HCT116 (cell line): ENCODE measurements at regions not wholly inside any gene's neighbourhood (a gene's known extent, or its start where the extent isn't known, plus 50 kb on each side); places are given as distances from the start of the nearest gene placed in this dataset.

Experiments
- ATAC-seq: fragments of 200-7000 bp; cut with Tn5 transposase; 2 replicates; pipeline ENCODE4 v1.9.1; 2020; ENCODE audit warnings: mild to moderate bottlenecking, moderate library complexity
- BruUV-seq: library from RNA; stranded (reverse); fragments of 400-500 nt; replicated peaks from 2 replicates; lab custom pipeline; 2021; lab: Mats Ljungman, UMichigan
- CTCF ChIA-PET: fragments of 300-600 bp; sonication (Branson Sonifier 250); formaldehyde crosslinking; loops from one replicate; lab custom pipeline; 2021; ENCODE audit warnings: antibody characterized with exemption; lab: Charles Lee
- POLR2A ChIA-PET: fragments of 300-600, 350-600 bp; sonication (Branson Sonifier 250); formaldehyde crosslinking; loops from one replicate; lab custom pipeline; 2021; ENCODE audit warnings: antibody characterized with exemption; lab: Charles Lee
- RAD21 ChIA-PET, 2 experiments: fragments of 300-600 bp; sonication (Branson Sonifier 250); formaldehyde crosslinking; loops; one replicate each; lab custom pipeline; 2023; ENCODE audit warnings: low total read pairs in 2 of 2; ENCODE audit not compliant: uncharacterized antibody in 2 of 2, unreplicated experiment in 2 of 2, low non-redundant PET in 1 of 2; lab: Charles Lee
- DNase-seq: peaks from one replicate; pipeline ENCODE4 v3.0.0-alpha.2; 2010; ENCODE audit warnings: low read depth, low spot score
- H2AFZ ChIP-seq: fragments of 200-600 bp; shearing (Covaris generic), sonication (generic); 2 replicates; pipeline ENCODE4 v1.6.1; 2017; ENCODE audit warnings: low read depth, mixed run types, mixed read lengths, antibody characterized with exemption, low read length; ENCODE audit not compliant: poor library complexity, severe bottlenecking
- H3K27ac ChIP-seq: 2 replicates; pipeline ENCODE4 v1.5.1; 2012; ENCODE audit warnings: low read depth, low read length
- H3K27me3 ChIP-seq: fragments of 200-600 bp; sonication (generic); 2 replicates; pipeline ENCODE4 v1.6.1; 2016; ENCODE audit warnings: mixed run types, low read length, mixed read lengths; ENCODE audit not compliant: insufficient read depth
- H3K36me3 ChIP-seq, 2 experiments: fragments of 200-500 bp in 1 of 2; fragments of 200-600 bp in 1 of 2; sonication (Bioruptor generic) in 1 of 2; sonication (generic) in 1 of 2; 2 replicates each; pipeline versions ENCODE4 v1.5.1 to v1.6.1; 2014 to 2016; ENCODE audit warnings: low read length in 2 of 2, inconsistent platforms in 1 of 2, mixed read lengths in 1 of 2, mixed run types in 1 of 2; ENCODE audit not compliant: insufficient read depth in 2 of 2, control insufficient read depth in 1 of 2
- H3K4me1 ChIP-seq, 2 experiments: fragments of 200-600 bp in 1 of 2; sonication (generic) in 1 of 2; 2 replicates each; pipeline versions ENCODE4 v1.5.1 to v1.6.1; 2012 to 2017; ENCODE audit warnings: low read length in 2 of 2, inconsistent platforms in 1 of 2, mild to moderate bottlenecking in 1 of 2, mixed read lengths in 1 of 2, mixed run types in 1 of 2, moderate library complexity in 1 of 2; ENCODE audit not compliant: insufficient read depth in 2 of 2, control insufficient read depth in 1 of 2
- H3K4me2 ChIP-seq: fragments of 200-600 bp; sonication (generic); 2 replicates; pipeline ENCODE4 v1.6.1; 2017; ENCODE audit warnings: mixed run types, low read length, mixed read lengths
- H3K4me3 ChIP-seq, 2 experiments: fragments of 200-600 bp in 1 of 2; sonication (generic) in 1 of 2; replicated peaks in 1 of 2; 2 replicates each; pipeline ENCODE4 v1.5.1; 2011 to 2016; ENCODE audit warnings: low read length in 2 of 2, control low read depth in 1 of 2, low read depth in 1 of 2, mild to moderate bottlenecking in 1 of 2, mixed read lengths in 1 of 2, mixed run types in 1 of 2
- H3K79me2 ChIP-seq: fragments of 200-600 bp; sonication (generic); 2 replicates; pipeline ENCODE4 v1.6.1; 2017; ENCODE audit warnings: mild to moderate bottlenecking, mixed run types, low read length, moderate library complexity, mixed read lengths; ENCODE audit not compliant: insufficient read depth
- H3K9ac ChIP-seq: fragments of 200-600 bp; sonication (generic); 2 replicates; pipeline ENCODE4 v1.6.1; 2016; ENCODE audit warnings: low read length, mixed read lengths
- H3K9me2 ChIP-seq: fragments of 200-600 bp; sonication (generic), shearing (Covaris generic); 2 replicates; pipeline ENCODE4 v1.6.1; 2017; ENCODE audit warnings: mixed run types, mild to moderate bottlenecking, moderate library complexity; ENCODE audit not compliant: insufficient read depth
- H3K9me3 ChIP-seq, 2 experiments: fragments of 200-500 bp in 1 of 2; fragments of 200-600 bp in 1 of 2; sonication (Bioruptor generic) in 1 of 2; sonication (generic) in 1 of 2; 2 replicates each; pipeline ENCODE4 v1.6.1; 2014 to 2017; ENCODE audit warnings: low read length in 2 of 2, mixed read lengths in 2 of 2, inconsistent platforms in 1 of 2, low read depth in 1 of 2, mild to moderate bottlenecking in 1 of 2, mixed run types in 1 of 2, moderate library complexity in 1 of 2; ENCODE audit not compliant: control insufficient read depth in 1 of 2, insufficient read depth in 1 of 2
- H4K20me1 ChIP-seq: fragments of 200-600 bp; sonication (generic), shearing (Covaris generic); 2 replicates; pipeline ENCODE4 v1.6.1; 2017; ENCODE audit warnings: mixed run types, mild to moderate bottlenecking, moderate library complexity; ENCODE audit not compliant: insufficient read depth
- ATF3 ChIP-seq: IDR thresholded peaks from 2 replicates; pipeline ENCODE4 v1.6.1; 2012
- CBX3 ChIP-seq: IDR thresholded peaks from 2 replicates; pipeline ENCODE4 v1.6.1; 2012; ENCODE audit warnings: low read depth
- CTCF ChIP-seq, 3 experiments: fragments of 200-600 bp in 1 of 3; sonication (generic) in 1 of 3; IDR thresholded peaks in 2 of 3; conservative IDR thresholded peaks in 1 of 3; 2 replicates each; pipeline ENCODE4 v1.5.1; 2012 to 2017; ENCODE audit warnings: low read depth in 2 of 3, low read length in 2 of 3, antibody characterized with exemption in 1 of 3, borderline replicate concordance in 1 of 3, control low read depth in 1 of 3, mild to moderate bottlenecking in 1 of 3, mixed read lengths in 1 of 3, mixed run types in 1 of 3, moderate library complexity in 1 of 3; ENCODE audit not compliant: insufficient read depth in 1 of 3
- MAX ChIP-seq: IDR thresholded peaks from 2 replicates; pipeline ENCODE4 v1.6.1; 2012
- SP1 ChIP-seq: IDR thresholded peaks from 2 replicates; pipeline ENCODE4 v1.6.1; 2012; ENCODE audit warnings: low read depth
- SRF ChIP-seq: IDR thresholded peaks from 2 replicates; pipeline ENCODE4 v1.6.1; 2012; ENCODE audit warnings: low read depth
- intact Hi-C: fragments of 100-400 bp; cut with micrococcal nuclease; formaldehyde crosslinking; loops from 2 replicates; pipeline ENCODE4 v1.10.0; 2022

- POLR2A ChIA-PET = no interaction called here
- no peak for TF ChIP-seq SP1
- no peak for TF ChIP-seq SRF
- no peak for TF ChIP-seq MAX
- TF ChIP-seq CTCF (IDR thresholded peaks at IDR 0.05 in 2 of 3, conservative IDR thresholded peaks at IDR 0.05 in 1 of 3; ENCODE audit: borderline replicate concordance in 1 of 3, insufficient read depth in 1 of 3, low read depth in 2 of 3, low read length in 2 of 3) = no peak
- no peak for TF ChIP-seq ATF3
- Histone ChIP-seq H3K27ac (no peak overlapping the region), H3K9me2 (no peaks in the 10 kb centered on the region), H3K4me3 (no peak overlapping the region), H3K79me2 (no peaks in the 10 kb centered on the region), H3K9me3 (peaks cover 7 to 20% of the 10 kb centered on the region in 2 experiments; a peak in 2 of 4 replicates), H2AFZ (no peak overlapping the region), H3K4me1 (no peaks in the 10 kb centered on the region), H3K27me3 (no peaks in the 10 kb centered on the region), H3K4me2 (no peak overlapping the region), H3K36me3 (no peaks in the 10 kb centered on the region), H3K9ac (no peak overlapping the region), H4K20me1 (no peaks in the 10 kb centered on the region)
- RAD21 ChIA-PET = no interaction called here
- intact Hi-C loops = no loop called here
- ATAC-seq (no peak), DNase-seq (no peak)
- BruUV-seq = no TSS peak
- CTCF ChIA-PET = no interaction called here
Measured at GRCh38 chr6:51432481-51432880, 613.8 kb downstream of the TFAP2B start.

GRCh38 chr6:51450248-51450957 lies 631.7 kb downstream of the TFAP2B start:
- Histone ChIP-seq H4K20me1 (no peaks in the 10 kb centered on the region), H3K9ac (no peak overlapping the region), H3K79me2 (no peaks in the 10 kb centered on the region), H3K4me2 (no peak overlapping the region), H3K27me3 (no peaks in the 10 kb centered on the region), H2AFZ (no peak overlapping the region), H3K4me3 (no peak overlapping the region), H3K4me1 (no peaks in the 10 kb centered on the region), H3K27ac (no peak overlapping the region), H3K9me3 (peaks cover 11 to 15% of the 10 kb centered on the region in 2 experiments; a peak in 2 of 4 replicates), H3K36me3 (no peaks in the 10 kb centered on the region), H3K9me2 (no peaks in the 10 kb centered on the region)
- ChIA-PET CTCF (no interaction called here), RAD21 (no interaction called here)
- ATAC-seq = no peak
- no TSS peak for BruUV-seq
- intact Hi-C loops = no loop called here
- no peak for TF ChIP-seq CBX3
- no peak for TF ChIP-seq ATF3
- TF ChIP-seq, all 23 proteins: peak for 0
- POLR2A ChIA-PET = no interaction called here
- no peak for DNase-seq
